Esophagus (tissue), 2 donors: ENCODE measurements at regions not wholly inside any gene's neighbourhood (a gene's known extent, or its start where the extent isn't known, plus 50 kb on each side); places are given as distances from the start of the nearest gene placed in this dataset.
"Not testable (repeated sequence)": the region's sequence is repeated elsewhere in the genome, so short reads cannot be mapped to it uniquely, and the experiment has no call there.

Experiments used
- H3K27ac ChIP-seq, 2 donors: one replicate each; pipeline ENCODE4 v1.5.1; 2013; ENCODE audit warnings: low read depth in 2 of 2, mild to moderate bottlenecking in 2 of 2, inconsistent platforms in 1 of 2, low read length in 1 of 2, moderate library complexity in 1 of 2
- H3K27me3 ChIP-seq, 2 donors: one replicate each; pipeline ENCODE4 v1.6.1; 2013; ENCODE audit warnings: low read length in 2 of 2, control low read depth in 1 of 2, mild to moderate bottlenecking in 1 of 2; ENCODE audit not compliant: insufficient read depth in 2 of 2, control insufficient read depth in 1 of 2
- H3K36me3 ChIP-seq, 2 donors: one replicate each; pipeline ENCODE4 v1.6.1; 2013; ENCODE audit warnings: low read length in 1 of 2; ENCODE audit not compliant: control insufficient read depth in 2 of 2, insufficient read depth in 2 of 2
- H3K4me1 ChIP-seq, 2 donors: one replicate each; pipeline ENCODE4 v1.6.1; 2013; ENCODE audit warnings: low read length in 1 of 2; ENCODE audit not compliant: control insufficient read depth in 2 of 2, insufficient read depth in 2 of 2
- H3K4me3 ChIP-seq, 2 donors: one replicate each; pipeline ENCODE4 v1.5.1; 2013; ENCODE audit warnings: low read length in 2 of 2, mild to moderate bottlenecking in 2 of 2, low read depth in 1 of 2, moderate library complexity in 1 of 2
- H3K9me3 ChIP-seq, 2 donors: one replicate each; pipeline ENCODE4 v1.6.1; 2013; ENCODE audit warnings: mild to moderate bottlenecking in 2 of 2, low read depth in 1 of 2, low read length in 1 of 2, moderate library complexity in 1 of 2; ENCODE audit not compliant: control insufficient read depth in 2 of 2, insufficient read depth in 1 of 2
- WGBS, 2 donors: extraction: QIAGEN DNeasy Blood & Tissue Kit; methylation state at CpG; one replicate each; pipeline ENCODE4 v1.1.7; 2013; 5-methylcytosine and 5-hydroxymethylcytosine counted together
- donor health status: healthy with polysubstance abuse.
- donor health status: Bipolar disorder and iron deficiency.

- not testable (repeated sequence) for H3K27ac ChIP-seq, H3K9me3 ChIP-seq, H3K36me3 ChIP-seq, H3K4me1 ChIP-seq, H3K27me3 ChIP-seq, H3K4me3 ChIP-seq
- WGBS, 2 donors, result 85 to 91% methylated on average over 5 of the region's 5 CpGs
Measured at GRCh38 chr3:166684077-166684476, 696.0 kb downstream of the ZBBX start.

GRCh38 chr3:166669781-166670180 lies 710.3 kb downstream of the ZBBX start:
- no peaks in the 10 kb centered on the region for H3K9me3 ChIP-seq
- H3K27me3 ChIP-seq, result no peaks in the 10 kb centered on the region
- H3K4me3 ChIP-seq, result no peak overlapping the region
- H3K4me1 ChIP-seq, result no peaks in the 10 kb centered on the region
- no peaks in the 10 kb centered on the region for H3K36me3 ChIP-seq
- H3K27ac ChIP-seq, result no peak overlapping the region

- 32 to 38% methylated on average over 1 of the region's 1 CpG for WGBS, 2 donors
- Histone ChIP-seq H3K27me3 (no peaks in the 10 kb centered on the region), H3K27ac (no peak overlapping the region), H3K4me1 (no peaks in the 10 kb centered on the region), H3K4me3 (no peak overlapping the region), H3K9me3 (peaks cover 0 to 4% of the 10 kb centered on the region in 2 donors), H3K36me3 (no peaks in the 10 kb centered on the region)
Measured at GRCh38 chr3:166663194-166663593, 716.9 kb downstream of the ZBBX start.

GRCh38 chr3:166661621-166662020 lies 718.5 kb downstream of the ZBBX start:
- no peak overlapping the region for H3K27ac ChIP-seq
- H3K4me1 ChIP-seq, result no peaks in the 10 kb centered on the region
- WGBS, 2 donors, result 70 to 83% methylated on average over 1 of the region's 1 CpG
- no peak overlapping the region for H3K4me3 ChIP-seq
- H3K9me3 ChIP-seq, result peaks cover 0 to 4% of the 10 kb centered on the region in 2 donors
- H3K36me3 ChIP-seq, result no peaks in the 10 kb centered on the region
- H3K27me3 ChIP-seq, result no peaks in the 10 kb centered on the region

GRCh38 chr3:166660962-166661361 lies 719.1 kb downstream of the ZBBX start:
- Histone ChIP-seq H3K9me3 (peaks cover 0 to 4% of the 10 kb centered on the region in 2 donors), H3K36me3 (no peaks in the 10 kb centered on the region), H3K27me3 (no peaks in the 10 kb centered on the region), H3K4me3 (no peak overlapping the region), H3K27ac (no peak overlapping the region), H3K4me1 (no peaks in the 10 kb centered on the region)

GRCh38 chr3:166637984-166638530 lies 742.0 kb downstream of the ZBBX start:
- Histone ChIP-seq H3K27ac (no peak overlapping the region), H3K4me1 (no peaks in the 10 kb centered on the region), H3K36me3 (no peaks in the 10 kb centered on the region), H3K9me3 (peaks cover 6 to 8% of the 10 kb centered on the region in 2 donors), H3K4me3 (no peak overlapping the region), H3K27me3 (no peaks in the 10 kb centered on the region)
- WGBS, 2 donors, result 81 to 86% methylated on average over 3 of the region's 3 CpGs

GRCh38 chr3:166634091-166634746 lies 745.9 kb downstream of the ZBBX start:
- H3K36me3 ChIP-seq, result no peaks in the 10 kb centered on the region
- H3K27me3 ChIP-seq, result no peaks in the 10 kb centered on the region
- no peak overlapping the region for H3K27ac ChIP-seq
- H3K4me1 ChIP-seq, result no peaks in the 10 kb centered on the region
- H3K4me3 ChIP-seq, result no peak overlapping the region
- WGBS, 2 donors, result 56 to 61% methylated on average over 4 of the region's 4 CpGs
- peaks cover 3 to 8% of the 10 kb centered on the region in 2 donors for H3K9me3 ChIP-seq

GRCh38 chr3:166630190-166630589 lies 749.9 kb downstream of the ZBBX start:
- H3K4me3 ChIP-seq, result no peak overlapping the region
- WGBS, 2 donors, result 74 to 75% methylated on average over 1 of the region's 1 CpG
- H3K27ac ChIP-seq, result no peak overlapping the region
- H3K27me3 ChIP-seq, result no peaks in the 10 kb centered on the region
- no peaks in the 10 kb centered on the region for H3K36me3 ChIP-seq
- H3K4me1 ChIP-seq, result no peaks in the 10 kb centered on the region
- H3K9me3 ChIP-seq, result no peaks in the 10 kb centered on the region

GRCh38 chr3:166613365-166613764 lies 766.7 kb downstream of the ZBBX start:
- 87 to 94% methylated on average over 1 of the region's 1 CpG for WGBS, 2 donors

GRCh38 chr3:166612761-166613160 lies 767.3 kb downstream of the ZBBX start:
- not testable (repeated sequence) for H3K4me1 ChIP-seq, H3K27me3 ChIP-seq, H3K4me3 ChIP-seq, H3K9me3 ChIP-seq, H3K27ac ChIP-seq, H3K36me3 ChIP-seq
- 28 to 33% methylated on average over 2 of the region's 2 CpGs for WGBS, 2 donors

More at GRCh38 chr3:166613365-166613764, 766.7 kb downstream of the ZBBX start:
- no peaks in the 10 kb centered on the region for H3K27me3 ChIP-seq
- no peak overlapping the region for H3K27ac ChIP-seq
- peaks cover 0 to 4% of the 10 kb centered on the region in 2 donors for H3K9me3 ChIP-seq
- H3K4me1 ChIP-seq, result no peaks in the 10 kb centered on the region
- no peak overlapping the region for H3K4me3 ChIP-seq
- no peaks in the 10 kb centered on the region for H3K36me3 ChIP-seq
